GM21367 (cell line): ENCODE measurements at regions not wholly inside any gene's neighbourhood (a gene's known extent, or its start where the extent isn't known, plus 50 kb on each side); places are given as distances from the start of the nearest gene placed in this dataset.

Source experiments
- ATAC-seq: cut with Tn5 transposase; IDR thresholded peaks from one replicate; pipeline ENCODE4 v1.9.1; 2021; ENCODE audit not compliant: unreplicated experiment

DNA sequence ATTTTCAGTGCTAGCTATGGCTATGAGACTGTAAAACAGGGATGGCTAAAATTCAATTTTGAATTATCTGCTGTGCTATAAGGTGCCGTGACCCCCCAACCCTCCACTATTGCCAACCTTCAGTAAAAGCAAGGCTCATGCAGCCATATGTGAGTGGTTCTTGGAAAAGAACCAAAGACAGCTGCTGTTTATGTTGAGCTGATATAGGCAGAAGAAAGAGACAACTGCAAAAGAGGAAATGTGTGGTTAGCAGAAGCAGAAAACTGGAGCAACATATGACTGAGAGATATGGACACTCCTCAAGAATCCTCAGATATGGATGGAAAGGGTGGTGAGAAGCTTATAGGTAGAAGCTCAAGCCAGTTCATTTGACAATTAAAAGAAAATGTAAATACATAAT lies 200.3 kb downstream of the TLE1 start:
- no peak for ATAC-seq

DNA sequence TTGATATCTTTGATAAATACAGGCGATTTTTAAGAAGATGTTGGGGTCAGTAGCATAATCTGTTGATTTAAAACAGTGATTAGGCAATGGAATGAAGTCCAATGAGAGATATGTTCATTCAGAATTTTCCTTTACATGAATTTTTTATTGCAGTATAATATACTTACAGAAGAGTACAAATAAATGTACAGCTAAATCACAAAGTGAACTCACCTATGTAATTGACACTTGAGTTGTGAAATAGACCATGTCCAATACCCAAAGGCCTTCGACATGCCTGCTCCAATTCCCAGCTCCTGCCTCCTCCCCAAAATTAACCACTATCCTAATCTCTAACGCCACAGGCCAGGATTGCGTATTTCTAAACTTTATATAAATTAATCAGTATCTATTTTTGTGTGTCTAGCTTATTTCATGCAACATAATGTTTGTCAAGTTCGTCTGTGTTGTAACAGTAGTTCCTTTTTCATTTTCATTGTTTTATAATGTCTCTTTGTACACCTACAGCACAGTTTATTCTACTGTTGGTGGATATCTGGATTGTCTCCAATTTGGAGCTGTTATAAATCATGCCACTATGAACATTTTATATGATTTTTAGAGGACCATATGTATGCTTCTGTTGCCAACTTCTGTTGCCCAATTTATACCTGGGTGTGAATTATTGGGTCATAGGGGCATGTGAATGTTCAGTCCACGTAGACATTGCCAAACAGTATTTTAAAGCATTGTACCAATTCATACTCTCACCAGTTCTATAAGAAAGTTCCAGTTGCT lies 208.3 kb downstream of the TLE1 start:
- ATAC-seq: no peak

DNA sequence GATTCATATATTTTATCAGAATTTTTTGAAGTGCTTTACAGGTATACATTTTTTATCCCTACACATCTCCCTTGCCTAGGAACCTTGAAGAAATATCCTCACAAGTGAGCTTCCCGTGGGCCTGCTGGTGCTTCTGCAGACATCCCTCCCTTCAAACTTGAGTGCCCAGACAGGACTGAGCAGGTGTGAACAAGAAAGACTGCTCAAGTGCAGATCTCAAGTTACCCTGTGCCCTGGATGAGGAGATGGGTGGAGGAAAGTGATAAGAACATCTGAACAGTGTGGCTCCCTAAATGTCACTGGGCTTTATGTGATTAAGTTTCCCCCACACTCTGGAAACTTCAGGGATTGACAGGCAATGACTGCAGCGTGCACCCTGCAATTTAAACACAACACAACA lies 209.8 kb downstream of the TLE1 start:
- ATAC-seq: no peak

DNA sequence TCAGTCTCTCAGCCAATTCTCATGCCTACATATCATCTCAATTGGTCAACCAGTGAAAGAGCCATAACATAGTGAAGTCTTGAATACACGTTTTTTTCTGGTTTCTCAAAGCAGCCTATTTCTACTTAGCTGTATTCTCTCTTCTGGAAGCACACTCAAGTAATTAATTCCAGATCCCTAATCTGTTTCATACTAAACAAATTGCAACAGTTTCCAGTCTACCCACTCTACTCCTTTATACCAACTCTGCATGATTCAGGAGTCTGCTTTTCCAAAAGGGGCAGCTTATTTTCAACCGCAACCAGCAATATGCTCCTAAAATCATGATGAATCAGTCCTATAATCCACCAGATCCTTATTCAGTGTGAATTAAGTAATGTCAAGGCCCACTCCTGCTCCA lies 211.7 kb downstream of the TLE1 start:
- ATAC-seq: no peak

DNA sequence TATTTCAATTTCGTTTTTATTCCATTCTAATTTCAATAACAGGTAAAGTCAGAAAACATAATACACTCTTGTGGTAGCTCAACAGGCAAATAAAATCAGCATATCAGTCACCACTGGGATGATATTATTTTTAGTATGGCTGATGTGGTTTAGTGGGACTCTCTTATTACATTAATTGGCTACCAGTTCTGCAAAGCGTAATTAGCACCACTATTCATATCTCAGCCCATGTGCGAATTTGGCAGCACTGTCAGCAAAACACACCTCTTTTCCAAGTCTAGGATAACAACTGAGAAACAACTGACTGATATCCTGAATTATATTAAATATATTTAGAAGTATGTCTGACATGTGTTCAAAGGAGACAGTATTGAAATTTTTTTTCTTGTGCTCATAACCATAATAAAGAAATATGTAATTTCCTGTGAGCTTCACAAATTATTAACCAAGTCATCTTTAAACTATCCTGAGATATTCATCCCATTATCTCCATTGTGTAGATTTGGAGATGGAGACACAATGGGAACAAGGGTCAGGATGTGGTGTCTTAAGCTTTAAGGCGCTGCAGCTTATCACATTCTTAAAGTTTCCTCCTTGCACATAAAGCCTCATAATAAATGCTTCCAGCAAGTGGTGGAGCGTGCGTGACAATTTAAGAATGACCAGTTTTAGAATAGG lies 212.4 kb downstream of the TLE1 start:
- ATAC-seq: no peak

DNA sequence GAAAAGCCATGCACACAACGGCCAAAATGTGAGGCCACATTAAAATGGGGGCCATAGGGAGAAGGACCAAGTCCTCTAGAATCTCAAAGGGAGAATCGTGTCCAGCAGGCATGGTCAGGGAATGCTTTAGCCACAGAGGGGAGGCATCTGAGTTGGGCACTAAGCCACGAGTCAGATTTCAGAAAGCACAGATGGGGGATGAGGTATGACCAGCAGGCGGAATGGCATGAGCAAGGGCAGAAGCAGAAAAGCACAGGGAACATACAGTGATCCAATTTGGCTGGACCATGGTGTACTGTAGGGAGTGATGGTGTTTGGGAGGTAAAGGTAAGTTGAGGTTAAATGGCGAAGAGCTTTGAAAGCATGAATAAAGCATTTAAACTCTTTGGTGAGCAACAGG lies 214.6 kb downstream of the TLE1 start:
- no peak for ATAC-seq

DNA sequence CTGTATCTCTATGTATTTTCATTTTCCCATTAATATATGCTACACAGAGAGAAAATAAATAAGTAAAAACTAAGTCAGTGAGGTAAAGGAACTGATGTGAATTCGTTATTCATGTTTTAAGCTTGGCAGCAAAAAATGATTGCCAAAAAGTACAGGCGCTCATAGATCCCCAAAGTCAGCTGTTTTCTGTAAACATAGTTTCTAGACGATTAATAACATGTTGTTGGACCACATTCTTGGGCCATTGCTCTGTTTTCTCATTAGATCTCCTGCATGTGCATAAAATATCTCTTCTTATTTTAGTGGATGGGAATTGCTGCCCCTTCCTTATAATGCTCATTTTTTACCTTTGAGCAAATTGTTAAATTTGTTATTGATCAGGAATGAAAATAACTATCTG lies 215.2 kb downstream of the TLE1 start:
- no peak for ATAC-seq

DNA sequence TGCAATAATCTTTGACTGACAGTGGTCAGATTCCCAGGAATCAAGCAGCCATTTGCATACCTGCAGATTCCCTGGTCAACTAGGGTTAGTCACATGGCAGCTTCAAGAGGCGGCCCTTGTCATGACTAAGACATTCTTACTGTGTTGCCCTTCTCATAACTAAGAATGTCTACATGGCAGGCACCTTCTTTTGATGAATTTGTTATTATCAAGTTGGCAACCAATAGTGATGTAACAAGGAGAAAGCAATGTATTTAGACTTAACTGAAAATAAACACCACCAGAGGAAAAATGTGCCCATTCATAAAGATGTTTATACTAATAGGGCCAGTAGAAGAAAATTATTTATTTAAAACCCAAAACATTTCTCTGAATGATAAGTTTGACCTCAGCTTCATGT lies 215.6 kb downstream of the TLE1 start:
- ATAC-seq: no peak

DNA sequence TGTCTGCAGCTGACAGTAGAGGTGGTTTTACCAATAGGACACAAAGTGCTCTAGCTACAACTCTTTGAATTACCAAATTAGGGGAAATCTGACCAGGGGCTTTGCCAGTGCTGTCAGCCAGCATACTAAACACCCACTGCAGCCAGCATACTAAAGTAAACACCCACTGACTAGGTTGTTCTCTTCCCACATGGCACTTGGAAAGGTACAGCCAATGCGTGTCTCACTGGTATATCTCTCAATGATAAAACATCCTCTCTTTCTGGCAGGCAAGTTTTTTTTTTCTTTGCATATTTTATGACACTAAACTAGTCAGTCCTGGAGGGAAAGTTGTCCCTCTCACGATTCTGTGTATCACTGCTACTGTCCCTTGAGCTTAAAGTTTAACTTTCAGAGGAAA lies 216.1 kb downstream of the TLE1 start:
- no peak for ATAC-seq

DNA sequence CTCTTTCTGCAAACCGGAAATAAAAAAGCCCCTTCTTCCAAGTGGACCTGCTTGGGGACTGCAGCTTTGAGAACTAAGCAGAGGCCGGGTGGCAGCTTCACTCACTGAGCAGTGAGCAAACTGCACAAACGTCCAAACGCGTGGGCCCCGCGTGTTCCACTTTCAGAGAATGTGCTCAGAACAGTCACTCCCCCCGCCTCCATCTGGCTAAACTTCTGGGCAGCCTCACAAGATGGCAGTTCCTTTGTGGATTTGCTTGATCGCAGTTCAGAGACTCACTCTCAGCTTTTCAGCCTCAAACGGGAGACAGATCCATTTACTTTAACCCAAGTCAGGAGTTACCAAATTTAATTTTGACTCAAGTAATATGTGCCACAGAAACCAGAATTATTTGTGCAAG lies 216.6 kb downstream of the TLE1 start:
- no peak for ATAC-seq

DNA sequence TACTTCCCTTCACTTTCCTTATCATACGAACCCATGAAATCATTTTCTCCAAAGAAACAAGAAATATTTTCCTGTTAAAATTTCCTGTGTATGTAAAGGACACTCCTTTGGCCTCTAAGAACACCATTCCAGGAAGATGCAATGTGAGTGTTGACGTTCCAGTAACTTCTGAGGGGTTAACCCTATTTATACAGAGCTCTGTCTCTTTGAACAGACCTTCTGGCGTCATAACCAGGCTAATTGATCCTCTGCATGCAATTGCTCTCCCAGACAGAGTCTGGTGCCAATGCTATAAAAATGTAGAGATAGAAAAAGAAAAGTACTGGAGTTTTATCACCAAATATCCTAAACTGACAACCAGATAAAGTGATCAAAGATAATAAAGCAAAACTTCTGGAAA lies 218.5 kb downstream of the TLE1 start:
- no peak for ATAC-seq

DNA sequence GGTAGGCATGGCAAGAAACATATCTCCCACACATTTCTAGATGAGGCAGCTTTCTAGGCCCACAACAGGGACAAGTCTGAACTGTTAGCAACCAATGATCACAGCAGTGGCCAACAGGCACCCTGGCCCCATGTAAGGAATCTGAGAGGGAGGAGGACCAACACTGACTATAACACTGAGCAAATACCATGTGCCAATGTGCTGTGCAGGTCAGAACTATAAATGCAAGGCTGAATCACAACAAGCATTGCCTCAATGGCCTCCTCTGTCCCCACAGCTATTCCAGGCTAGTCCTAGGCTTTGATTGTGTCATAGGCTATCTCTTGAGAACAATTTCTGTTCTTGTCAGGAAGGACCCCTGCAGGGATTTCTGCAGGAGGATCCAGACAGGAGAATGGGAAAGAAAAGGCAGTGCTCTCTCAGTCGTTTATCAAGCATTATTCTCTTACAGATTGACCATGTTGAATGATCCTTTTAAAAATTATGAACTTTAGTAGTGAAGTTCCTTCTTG lies 221.2 kb downstream of the TLE1 start:
- ATAC-seq: no peak

DNA sequence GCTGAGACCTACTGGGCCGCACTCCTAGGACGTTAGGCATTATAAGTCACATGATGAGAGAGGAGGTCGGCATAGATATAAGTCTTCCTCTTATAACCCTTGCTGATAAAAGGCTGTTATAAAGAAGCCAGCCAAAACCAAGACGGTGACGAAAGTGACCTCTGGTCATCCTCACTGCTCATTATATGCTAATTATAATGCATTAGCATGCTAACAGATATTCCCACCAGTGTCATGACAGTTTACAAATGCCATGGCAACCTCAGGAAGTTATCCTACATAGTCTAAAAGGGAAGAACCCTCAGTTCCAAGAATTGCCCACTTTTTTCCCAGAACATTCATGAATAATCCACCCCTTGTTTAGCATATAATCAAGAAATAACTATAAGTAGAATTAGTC lies 222.4 kb downstream of the TLE1 start:
- ATAC-seq: no peak

DNA sequence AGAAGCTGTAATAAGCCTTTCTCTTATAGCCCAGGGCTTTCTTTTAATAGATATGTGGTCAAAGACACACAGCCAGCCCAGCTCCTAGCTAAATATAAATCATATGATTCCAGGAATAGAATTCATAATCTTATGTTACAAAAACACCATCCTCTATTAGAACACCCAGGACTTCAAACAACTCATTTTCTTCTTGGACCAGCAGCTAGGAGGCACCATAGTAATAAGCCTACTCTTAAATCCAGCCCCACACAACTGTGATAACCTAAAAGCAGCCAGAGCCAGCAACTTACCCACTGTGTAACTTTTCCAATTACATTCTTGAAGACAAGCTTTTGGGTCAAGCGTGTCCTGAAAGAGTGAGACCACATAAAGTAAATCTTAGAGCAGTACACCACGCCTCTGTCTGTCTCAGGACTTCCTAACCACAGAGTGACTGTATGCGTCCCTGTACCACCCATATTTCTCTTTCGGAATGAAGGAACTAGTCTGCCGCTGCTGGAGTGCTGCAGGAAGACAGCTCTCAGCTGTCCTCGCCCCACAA lies 223.8 kb downstream of the TLE1 start:
- ATAC-seq: no peak

DNA sequence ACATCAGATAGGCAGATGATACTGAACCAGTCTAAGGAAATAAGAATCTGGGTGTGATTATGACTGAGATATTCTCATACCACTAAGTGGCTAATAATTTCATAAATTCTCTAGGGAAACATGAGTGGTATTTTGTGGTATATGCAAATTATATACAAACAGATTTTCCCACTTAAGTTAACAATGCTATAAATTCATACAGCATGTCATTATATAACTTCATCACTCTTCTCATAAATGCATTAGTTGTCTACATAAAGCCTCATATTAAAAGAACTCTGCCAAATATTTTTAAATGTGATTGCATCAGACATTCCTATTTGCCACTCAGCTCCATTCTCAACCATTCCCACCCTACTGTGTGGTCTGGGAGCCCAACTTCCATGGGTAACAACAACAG lies 226.5 kb downstream of the TLE1 start:
- ATAC-seq: no peak

DNA sequence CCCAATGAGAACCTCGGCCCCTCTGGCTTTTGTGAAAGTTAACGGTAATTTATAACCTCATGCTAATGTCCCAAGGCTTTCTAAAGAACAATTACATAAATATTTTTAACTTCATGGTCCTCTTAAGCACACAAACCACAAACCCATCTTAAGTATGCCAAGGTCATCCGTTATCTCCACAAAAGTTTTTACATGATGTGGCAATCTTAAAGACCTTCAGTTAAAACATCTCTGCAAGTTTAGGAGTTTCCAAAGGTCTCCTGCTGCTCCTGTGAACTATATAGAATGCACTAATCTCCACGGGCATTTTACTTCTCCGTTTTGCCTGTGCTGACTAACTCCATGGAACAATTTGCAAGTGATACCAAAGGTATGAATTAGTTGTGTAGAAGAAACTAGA lies 228.2 kb downstream of the TLE1 start:
- ATAC-seq: no peak

DNA sequence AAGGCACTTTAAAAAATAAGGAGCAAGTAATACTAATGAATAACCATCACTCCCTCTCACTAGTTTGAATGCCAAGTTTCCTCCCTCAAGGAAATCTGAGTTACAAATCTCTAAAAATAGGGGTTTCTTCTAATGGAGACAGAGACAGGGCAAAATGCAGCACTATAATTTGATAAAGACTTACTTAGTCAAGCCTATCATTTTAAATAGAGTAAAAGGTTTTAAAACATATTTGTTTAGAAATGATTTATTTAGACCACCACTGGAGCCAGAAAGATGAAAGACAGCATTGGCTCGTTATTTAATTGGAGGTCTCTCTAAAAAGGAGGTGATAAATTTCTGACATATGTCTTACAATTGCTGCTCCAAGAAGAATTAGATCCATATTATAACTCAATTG lies 228.7 kb downstream of the TLE1 start:
- ATAC-seq: no peak

DNA sequence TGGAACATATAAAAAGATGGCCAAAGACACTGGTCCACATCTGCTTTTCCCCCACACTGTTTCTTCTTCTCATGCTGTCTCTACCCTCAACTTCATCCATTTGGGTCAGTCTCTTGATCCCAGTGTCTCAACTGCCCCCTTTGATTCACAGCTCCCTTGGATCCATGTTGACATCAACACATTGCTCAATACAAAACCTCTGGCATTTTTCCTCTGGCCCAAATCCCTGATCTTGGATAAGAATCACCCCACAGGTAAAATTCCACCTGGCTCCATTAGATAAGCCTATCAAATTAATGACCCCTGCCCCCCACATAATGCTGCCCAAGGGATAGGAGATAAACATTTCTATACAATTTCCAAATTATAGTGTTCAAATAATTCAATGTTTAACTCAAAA lies 229.8 kb downstream of the TLE1 start:
- no peak for ATAC-seq

DNA sequence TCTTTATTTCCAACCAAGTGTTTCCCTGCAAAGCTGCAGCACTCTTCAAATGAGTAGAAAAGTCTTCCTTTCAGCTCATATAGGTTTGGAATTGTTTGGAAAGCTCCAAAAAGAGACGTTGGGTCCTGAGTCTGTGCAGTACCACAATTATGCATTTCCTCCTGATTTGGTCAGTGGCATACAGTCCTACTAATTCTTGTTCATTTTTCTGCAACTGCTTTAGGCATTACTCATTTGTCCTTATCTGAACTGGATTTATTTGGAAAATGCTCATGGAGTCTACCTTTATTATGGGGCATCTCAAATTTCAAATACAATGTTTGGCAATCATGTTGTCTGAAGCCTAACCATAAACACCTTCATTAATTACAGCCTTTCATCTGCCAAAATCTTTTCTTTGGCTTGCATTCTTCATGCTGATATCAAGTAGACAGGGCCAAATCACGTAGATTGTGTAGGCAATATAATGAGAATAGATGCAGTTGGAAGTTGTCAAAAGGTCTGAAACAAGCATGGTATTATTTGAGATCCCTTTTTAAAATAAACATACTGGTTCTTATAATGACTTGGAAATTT lies 232.8 kb downstream of the TLE1 start:
- ATAC-seq: no peak

DNA sequence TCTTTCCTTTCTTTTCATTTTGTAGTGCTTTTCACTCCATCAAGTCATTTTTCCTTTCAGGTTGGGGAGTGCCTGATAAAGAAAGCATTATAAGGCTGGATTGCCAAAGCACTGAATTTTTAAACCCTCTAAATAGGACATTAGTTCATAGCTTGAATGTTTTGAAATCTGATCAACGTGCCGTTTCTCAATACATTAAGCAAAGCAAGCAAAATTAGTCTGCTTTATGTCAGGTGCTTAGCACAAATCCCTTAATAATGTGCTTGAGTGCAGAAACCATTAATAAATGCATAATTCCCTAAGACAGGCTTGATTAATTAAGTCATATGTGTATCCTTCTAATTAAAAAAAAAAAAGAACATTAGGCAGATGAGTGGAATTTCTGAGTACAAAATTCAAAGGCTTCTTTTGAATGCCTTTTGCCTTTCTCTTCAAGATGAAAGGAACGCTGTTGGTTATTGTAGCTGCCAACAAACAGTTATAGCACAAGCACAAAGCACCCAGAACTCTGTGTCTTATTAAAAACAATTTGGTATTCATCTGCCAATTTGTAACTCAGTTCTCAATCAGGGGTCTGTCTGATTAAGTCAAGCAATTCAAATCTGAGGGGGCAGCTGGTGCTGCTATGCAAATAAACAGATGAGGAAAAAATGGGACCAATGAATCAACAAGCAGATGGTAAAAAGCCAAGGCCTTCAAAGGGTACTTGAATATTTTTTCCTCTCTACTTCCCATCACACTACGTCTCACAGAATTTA lies 233.7 kb downstream of the TLE1 start:
- ATAC-seq: no peak

DNA sequence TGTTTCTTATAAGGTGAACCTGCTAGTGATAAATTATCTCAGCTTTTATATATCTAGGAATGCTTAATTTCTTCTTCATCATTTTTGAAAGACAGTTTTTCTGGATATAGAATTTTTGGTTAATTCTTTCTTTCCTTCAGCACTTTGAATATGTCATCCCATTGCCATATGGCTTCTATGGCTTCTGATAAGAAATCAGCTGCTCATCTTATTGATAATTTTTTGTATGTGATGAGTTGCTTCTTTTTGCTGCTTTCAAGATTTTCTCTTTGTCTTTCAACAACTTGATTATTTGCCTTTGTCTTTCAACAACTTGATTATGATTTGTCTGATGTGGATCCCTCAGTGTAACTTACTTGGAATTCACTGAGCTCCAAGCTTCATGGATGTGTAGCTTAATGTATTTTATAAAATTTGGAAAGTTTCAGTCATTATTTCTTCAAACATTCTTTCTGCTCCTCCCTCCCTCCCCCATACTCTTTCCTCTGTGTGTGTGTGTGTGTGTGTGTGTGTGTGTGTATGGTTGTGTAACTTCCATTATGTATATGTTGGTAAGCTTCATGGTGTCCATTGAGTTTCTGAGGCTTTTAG lies 243.9 kb downstream of the TLE1 start:
- no peak for ATAC-seq
